ENCODE measurements at regions not wholly inside any gene's neighbourhood (a gene's known extent, or its start where the extent isn't known, plus 50 kb on each side); places are given as distances from the start of the nearest gene placed in this dataset.
"Not testable (repeated sequence)": the region's sequence is repeated elsewhere in the genome, so short reads cannot be mapped to it uniquely, and the experiment has no call there.

GRCh38 chr17:30718691-30719090 is 105.8 kb downstream of the CRLF3 start:
- H3K9me3 ChIP-seq (ENCODE audit: control extremely low read depth in 1 of 3, control insufficient read depth in 2 of 3, insufficient read depth in 1 of 3, low read length in 2 of 3); H3K27me3 ChIP-seq (replicated peaks in 1 of 4; ENCODE audit: control extremely low read depth in 1 of 4, control insufficient read depth in 3 of 4, insufficient read depth in 4 of 4, low read length in 3 of 4); H3K9me3 Mint-ChIP-seq (ENCODE audit: insufficient read depth); H2AFZ ChIP-seq (ENCODE audit: insufficient read depth, low read depth, low read length, poor library complexity, severe bottlenecking); H3K4me1 ChIP-seq (ENCODE audit: control insufficient read depth in 2 of 2, insufficient read depth in 2 of 2, low read length in 2 of 2); ATAC-seq (ENCODE audit: low read depth); H3K79me2 ChIP-seq (ENCODE audit: control insufficient read depth, insufficient read depth, low read length); POLR2A ChIA-PET; H3K4me2 ChIP-seq (replicated peaks; ENCODE audit: low read depth, low read length, poor library complexity, severe bottlenecking); H3K27ac Mint-ChIP-seq; H3K36me3 ChIP-seq (replicated peaks in 1 of 2; ENCODE audit: control extremely low read depth in 1 of 2, control insufficient read depth in 1 of 2, extremely low read depth in 1 of 2, insufficient read depth in 2 of 2, low read length in 1 of 2); DNase-seq; H3K27ac ChIP-seq (ENCODE audit: low read length in 2 of 2); H3K27me3 Mint-ChIP-seq; H3K4me3 ChIP-seq (ENCODE audit: control extremely low read depth in 1 of 5, extremely low read depth in 1 of 5, insufficient read depth in 1 of 5, low read depth in 2 of 5, low read length in 4 of 5); H3K9ac ChIP-seq (ENCODE audit: low read length); H4K20me1 ChIP-seq (ENCODE audit: control insufficient read depth, insufficient read depth, low read length, poor library complexity, severe bottlenecking); H3K4me1 Mint-ChIP-seq; H3K4me3 Mint-ChIP-seq: not testable (repeated sequence)
- intact Hi-C loops (cut with micrococcal nuclease), result loop anchor here (2.0 kb wide), 1 partner anchor 378 kb away; no protein-coding TSS in a partner anchor
- CTCF ChIA-PET, result interaction anchor here (0.9 to 1.6 kb wide), 3 partner anchors 18 to 614 kb away, joined by 3 to 4 read pairs (median 4); no protein-coding TSS in a partner anchor
- 97% methylated on average over 6 of the region's 8 CpGs for WGBS (ENCODE audit: insufficient coverage)

DNA sequence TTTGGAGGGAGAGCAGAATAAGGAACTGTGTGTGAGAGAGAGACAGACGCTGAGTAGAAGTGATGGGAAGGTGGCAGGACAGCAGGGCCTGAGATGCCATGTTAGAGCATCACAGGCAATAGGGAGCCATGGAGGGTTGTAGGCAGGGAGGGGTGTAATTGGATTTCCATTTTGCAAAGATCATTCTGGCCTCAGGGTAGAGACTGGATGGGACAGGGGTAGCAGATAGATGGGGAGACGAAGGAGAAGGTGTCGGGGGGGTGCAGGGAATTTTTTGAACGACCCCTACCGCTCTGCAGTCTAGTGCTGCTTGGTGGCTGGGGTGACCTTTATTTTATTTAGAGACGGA is 106.4 kb downstream of the CRLF3 start:
- intact Hi-C loops (cut with micrococcal nuclease), result loop anchor here (2.0 kb wide), 1 partner anchor 377 kb away; no protein-coding TSS in a partner anchor
- H3K4me1 ChIP-seq (ENCODE audit: control insufficient read depth in 2 of 2, insufficient read depth in 2 of 2, low read length in 2 of 2); H3K9me3 Mint-ChIP-seq (ENCODE audit: insufficient read depth); POLR2A ChIA-PET; ATAC-seq (ENCODE audit: low read depth); H3K36me3 ChIP-seq (replicated peaks in 1 of 2; ENCODE audit: control extremely low read depth in 1 of 2, control insufficient read depth in 1 of 2, extremely low read depth in 1 of 2, insufficient read depth in 2 of 2, low read length in 1 of 2); H3K79me2 ChIP-seq (ENCODE audit: control insufficient read depth, insufficient read depth, low read length); H3K27ac Mint-ChIP-seq; H3K4me1 Mint-ChIP-seq; H3K4me3 Mint-ChIP-seq; H4K20me1 ChIP-seq (ENCODE audit: control insufficient read depth, insufficient read depth, low read length, poor library complexity, severe bottlenecking); DNase-seq; H2AFZ ChIP-seq (ENCODE audit: insufficient read depth, low read depth, low read length, poor library complexity, severe bottlenecking); H3K9ac ChIP-seq (ENCODE audit: low read length); H3K27me3 ChIP-seq (replicated peaks in 1 of 4; ENCODE audit: control extremely low read depth in 1 of 4, control insufficient read depth in 3 of 4, insufficient read depth in 4 of 4, low read length in 3 of 4); H3K27ac ChIP-seq (ENCODE audit: low read length in 2 of 2); H3K9me3 ChIP-seq (ENCODE audit: control extremely low read depth in 1 of 3, control insufficient read depth in 2 of 3, insufficient read depth in 1 of 3, low read length in 2 of 3); H3K4me3 ChIP-seq (ENCODE audit: control extremely low read depth in 1 of 5, extremely low read depth in 1 of 5, insufficient read depth in 1 of 5, low read depth in 2 of 5, low read length in 4 of 5); H3K4me2 ChIP-seq (replicated peaks; ENCODE audit: low read depth, low read length, poor library complexity, severe bottlenecking); H3K27me3 Mint-ChIP-seq: not testable (repeated sequence)
- WGBS (ENCODE audit: insufficient coverage), result 100% methylated on average over 5 of the region's 6 CpGs
- CTCF ChIA-PET, result interaction anchor here (1.2 to 1.6 kb wide), 3 partner anchors 22 to 614 kb away, joined by 3 to 4 read pairs (median 4); no protein-coding TSS in a partner anchor
